Cardiac muscle cell (in vitro differentiated cells and primary cell): ENCODE measurements at regions not wholly inside any gene's neighbourhood (a gene's known extent, or its start where the extent isn't known, plus 50 kb on each side); places are given as distances from the start of the nearest gene placed in this dataset.
"Not testable (repeated sequence)": the region's sequence is repeated elsewhere in the genome, so short reads cannot be mapped to it uniquely, and the experiment has no call there.

ENCODE experiments used
- DNase-seq, 2 donors: peaks; one replicate each; pipeline versions ENCODE4 v3.0.0 to v3.0.0-alpha.2; 2010 to 2017; ENCODE audit warnings: low read depth in 1 of 2, low spot score in 1 of 2
- H3K27ac ChIP-seq: fragments of 200-600 bp; sonication (generic); 2 replicates; pipeline ENCODE4 v1.5.1; 2016
- H3K27me3 ChIP-seq: fragments of 200-600 bp; sonication (generic); 2 replicates; pipeline ENCODE4 v1.6.0; 2016; ENCODE audit warnings: control low read depth
- H3K36me3 ChIP-seq: fragments of 200-600 bp; sonication (generic); 2 replicates; pipeline ENCODE4 v1.5.1; 2016; ENCODE audit warnings: control low read depth
- H3K4me1 ChIP-seq: fragments of 200-600 bp; sonication (generic); 2 replicates; pipeline ENCODE4 v1.8.1; 2017; ENCODE audit warnings: low read depth, mild to moderate bottlenecking, mixed run types
- H3K4me3 ChIP-seq: fragments of 200-600 bp; sonication (generic); 2 replicates; pipeline ENCODE4 v1.5.1; 2016; ENCODE audit warnings: mild to moderate bottlenecking
- H3K9me3 ChIP-seq: fragments of 200-600 bp; sonication (generic); 2 replicates; pipeline ENCODE4 v1.5.1; 2017; ENCODE audit warnings: low read depth, mild to moderate bottlenecking, control low read depth
- TF ChIP-seq, protein P1 (sequence below): IDR thresholded peaks from 2 replicates; pipeline ENCODE4 v1.5.1; 2012; ENCODE audit warnings: low read depth, mild to moderate bottlenecking, low read length

- TF ChIP-seq, protein P1, sequence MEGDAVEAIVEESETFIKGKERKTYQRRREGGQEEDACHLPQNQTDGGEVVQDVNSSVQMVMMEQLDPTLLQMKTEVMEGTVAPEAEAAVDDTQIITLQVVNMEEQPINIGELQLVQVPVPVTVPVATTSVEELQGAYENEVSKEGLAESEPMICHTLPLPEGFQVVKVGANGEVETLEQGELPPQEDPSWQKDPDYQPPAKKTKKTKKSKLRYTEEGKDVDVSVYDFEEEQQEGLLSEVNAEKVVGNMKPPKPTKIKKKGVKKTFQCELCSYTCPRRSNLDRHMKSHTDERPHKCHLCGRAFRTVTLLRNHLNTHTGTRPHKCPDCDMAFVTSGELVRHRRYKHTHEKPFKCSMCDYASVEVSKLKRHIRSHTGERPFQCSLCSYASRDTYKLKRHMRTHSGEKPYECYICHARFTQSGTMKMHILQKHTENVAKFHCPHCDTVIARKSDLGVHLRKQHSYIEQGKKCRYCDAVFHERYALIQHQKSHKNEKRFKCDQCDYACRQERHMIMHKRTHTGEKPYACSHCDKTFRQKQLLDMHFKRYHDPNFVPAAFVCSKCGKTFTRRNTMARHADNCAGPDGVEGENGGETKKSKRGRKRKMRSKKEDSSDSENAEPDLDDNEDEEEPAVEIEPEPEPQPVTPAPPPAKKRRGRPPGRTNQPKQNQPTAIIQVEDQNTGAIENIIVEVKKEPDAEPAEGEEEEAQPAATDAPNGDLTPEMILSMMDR: no peak
- DNase-seq: no peak
- Histone ChIP-seq H3K36me3 (no peaks in the 10 kb centered on the region), H3K9me3 (no peaks in the 10 kb centered on the region), H3K4me1 (no peaks in the 10 kb centered on the region), H3K27ac (no peak overlapping the region), H3K4me3 (no peak overlapping the region), H3K27me3 (no peaks in the 10 kb centered on the region)
These were observed 818.9 kb downstream of the TMTC2 start for GRCh38 chr12:83505586-83505985.

- H3K4me1 ChIP-seq, H3K9me3 ChIP-seq, H3K27me3 ChIP-seq, H3K27ac ChIP-seq, H3K4me3 ChIP-seq, H3K36me3 ChIP-seq, DNase-seq: not testable (repeated sequence)
These were observed 813.2 kb downstream of the TMTC2 start for GRCh38 chr12:83499894-83500293.

- H3K4me3 ChIP-seq: no peak overlapping the region
- TF ChIP-seq, protein P1: no peak
- no peaks in the 10 kb centered on the region for H3K27me3 ChIP-seq
- no peaks in the 10 kb centered on the region for H3K9me3 ChIP-seq
- H3K4me1 ChIP-seq: peaks cover 49% of the 10 kb centered on the region
- no peaks in the 10 kb centered on the region for H3K36me3 ChIP-seq
- peak in 1 of 2 donors; percentile 67 for DNase-seq
- H3K27ac ChIP-seq: peak overlapping the region; percentile 89
These were observed 791.0 kb downstream of the TMTC2 start for GRCh38 chr12:83477696-83478095.

GRCh38 chr12:83476695-83477690, 790.3 kb downstream of the TMTC2 start:
- Histone ChIP-seq H3K27me3 (no peaks in the 10 kb centered on the region), H3K4me3 (no peak overlapping the region), H3K9me3 (no peaks in the 10 kb centered on the region), H3K36me3 (no peaks in the 10 kb centered on the region), H3K4me1 (peaks cover 50% of the 10 kb centered on the region), H3K27ac (peak overlapping the region; percentile 89)
- TF ChIP-seq, protein P1: no peak
- no peak for DNase-seq

DNA sequence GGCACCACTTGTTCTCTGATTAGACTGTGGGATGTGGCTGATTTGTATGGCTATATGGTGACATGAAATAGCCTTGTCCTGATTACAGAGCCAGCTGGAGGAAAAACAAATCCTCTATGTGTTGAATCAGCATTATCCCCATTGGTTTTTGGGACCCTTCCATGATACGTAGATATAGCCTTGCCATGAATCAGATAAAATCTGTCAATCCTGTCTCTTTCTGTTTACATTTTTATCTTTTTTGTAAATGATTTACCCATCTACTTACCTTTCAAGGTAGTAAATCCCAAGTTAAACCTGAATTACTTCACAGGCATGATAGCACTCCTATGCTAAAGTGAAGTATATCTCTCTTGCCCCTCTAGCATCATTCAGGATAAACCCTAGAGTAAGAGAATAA, 789.3 kb downstream of the TMTC2 start:
- Histone ChIP-seq H3K9me3 (no peaks in the 10 kb centered on the region), H3K27me3 (no peaks in the 10 kb centered on the region), H3K27ac (peak overlapping the region; percentile 89), H3K4me1 (peaks cover 53% of the 10 kb centered on the region), H3K36me3 (no peaks in the 10 kb centered on the region), H3K4me3 (no peak overlapping the region)
- TF ChIP-seq, protein P1: no peak
- no peak for DNase-seq

DNA sequence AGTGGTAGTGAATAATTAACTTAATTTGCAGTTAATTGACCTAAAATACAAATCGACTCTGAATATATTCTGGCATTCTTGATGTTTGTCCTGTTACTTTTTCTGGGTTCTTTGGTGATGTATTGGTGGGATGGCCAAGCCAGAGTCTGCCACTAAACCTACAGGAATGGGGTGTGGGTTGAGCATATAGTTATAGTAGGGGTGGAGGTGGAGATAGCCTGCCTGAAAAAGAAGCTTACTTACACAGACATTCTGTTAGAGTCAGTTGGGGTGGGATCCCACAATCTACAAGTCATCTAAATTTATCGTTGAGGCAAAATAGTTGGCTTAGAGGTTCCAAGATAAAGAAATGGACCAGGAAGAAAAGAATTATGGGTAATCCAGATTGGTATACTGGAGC, 787.7 kb downstream of the TMTC2 start:
- H3K9me3 ChIP-seq: no peaks in the 10 kb centered on the region
- no peak for DNase-seq
- TF ChIP-seq, protein P1: no peak
- no peaks in the 10 kb centered on the region for H3K36me3 ChIP-seq
- H3K27me3 ChIP-seq: no peaks in the 10 kb centered on the region
- H3K27ac ChIP-seq: no peak overlapping the region
- H3K4me1 ChIP-seq: peaks cover 60% of the 10 kb centered on the region
- no peak overlapping the region for H3K4me3 ChIP-seq
